NB4 (cell line): ENCODE measurements at regions not wholly inside any gene's neighbourhood (a gene's known extent, or its start where the extent isn't known, plus 50 kb on each side); places are given as distances from the start of the nearest gene placed in this dataset.

Experiments
- CTCF ChIP-seq: IDR thresholded peaks from one replicate; pipeline ENCODE4 v1.5.1; 2012; ENCODE audit warnings: low read depth, low read length
- POLR2A ChIP-seq: IDR thresholded peaks from 2 replicates; pipeline ENCODE4 v1.6.1; 2011; ENCODE audit warnings: mild to moderate bottlenecking; ENCODE audit not compliant: insufficient read length; ENCODE audit errors: extremely low read depth

GRCh38 chr6:119517428-119517827 lies 167.9 kb upstream of the MAN1A1 start:
- no peak for TF ChIP-seq CTCF
- TF ChIP-seq POLR2A: no peak
